ENCODE measurements at regions not wholly inside any gene's neighbourhood (a gene's known extent, or its start where the extent isn't known, plus 50 kb on each side); places are given as distances from the start of the nearest gene placed in this dataset.
"Not testable (repeated sequence)": the region's sequence is repeated elsewhere in the genome, so short reads cannot be mapped to it uniquely, and the experiment has no call there.

GRCh38 chr10:84881696-84882095, 553.3 kb downstream of the CCSER2 start:
- not testable (repeated sequence) for H3K4me3 ChIP-seq (ENCODE audit: low read depth, low read length); H3K9ac ChIP-seq (ENCODE audit: low read depth, low read length); H3K9me3 ChIP-seq (ENCODE audit: control insufficient read depth, insufficient read depth, low read length); H3K4me1 ChIP-seq (ENCODE audit: control insufficient read depth, insufficient read depth, low read length); H3K36me3 ChIP-seq (ENCODE audit: control insufficient read depth, insufficient read depth, low read length); H3K27me3 ChIP-seq (ENCODE audit: control insufficient read depth, insufficient read depth, low read length)

DNA sequence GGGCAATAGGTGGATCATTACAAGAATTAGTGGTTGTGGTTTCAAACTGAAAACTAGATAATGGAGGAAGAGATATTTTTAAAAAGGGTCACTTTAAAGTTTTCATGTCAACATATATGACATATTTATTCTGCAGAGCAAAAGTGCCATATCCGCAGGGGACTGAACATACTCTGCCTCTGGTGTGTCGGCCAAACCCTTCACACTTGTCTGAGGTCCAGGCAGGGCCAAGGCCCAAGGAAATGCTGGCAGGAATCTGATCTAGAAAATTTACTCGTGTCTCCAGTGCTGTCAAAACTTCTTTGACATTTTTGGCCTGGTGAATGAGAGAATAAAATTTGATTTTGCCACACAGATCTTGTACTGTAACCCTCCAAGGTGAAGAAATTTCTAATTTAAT, 562.3 kb downstream of the CCSER2 start:
- H3K9ac ChIP-seq (ENCODE audit: low read depth, low read length), result no peak overlapping the region
- peaks cover 2% of the 10 kb centered on the region for H3K4me1 ChIP-seq (ENCODE audit: control insufficient read depth, insufficient read depth, low read length)
- H3K4me3 ChIP-seq (ENCODE audit: low read depth, low read length), result no peak overlapping the region
- no peaks in the 10 kb centered on the region for H3K27me3 ChIP-seq (ENCODE audit: control insufficient read depth, insufficient read depth, low read length)
- H3K9me3 ChIP-seq (ENCODE audit: control insufficient read depth, insufficient read depth, low read length), result no peaks in the 10 kb centered on the region
- no peaks in the 10 kb centered on the region for H3K36me3 ChIP-seq (ENCODE audit: control insufficient read depth, insufficient read depth, low read length)

GRCh38 chr10:84891631-84892030, 563.2 kb downstream of the CCSER2 start:
- Histone ChIP-seq H3K9me3 (ENCODE audit: control insufficient read depth, insufficient read depth, low read length) (no peaks in the 10 kb centered on the region), H3K36me3 (ENCODE audit: control insufficient read depth, insufficient read depth, low read length) (no peaks in the 10 kb centered on the region), H3K9ac (ENCODE audit: low read depth, low read length) (no peak overlapping the region), H3K4me1 (ENCODE audit: control insufficient read depth, insufficient read depth, low read length) (peaks cover 2% of the 10 kb centered on the region), H3K4me3 (ENCODE audit: low read depth, low read length) (no peak overlapping the region), H3K27me3 (ENCODE audit: control insufficient read depth, insufficient read depth, low read length) (no peaks in the 10 kb centered on the region)

DNA sequence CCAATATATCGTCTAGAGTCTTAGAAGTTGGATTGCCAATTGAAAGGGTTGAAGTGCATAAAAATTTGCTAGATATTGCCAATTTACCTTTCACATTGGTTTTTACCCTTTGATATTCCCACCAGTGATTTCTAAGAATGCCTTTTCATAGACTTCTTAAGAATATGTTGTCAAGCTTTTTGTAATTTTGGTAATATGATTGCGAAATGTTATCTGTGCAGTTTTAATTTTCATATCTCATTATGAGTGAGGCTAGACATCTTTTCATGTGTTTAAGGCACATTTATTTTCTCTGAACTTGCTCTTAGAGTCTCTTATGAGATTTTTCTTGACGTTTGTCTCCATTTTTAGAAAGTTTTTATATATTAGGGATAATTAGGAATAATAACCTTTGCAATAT, 567.2 kb downstream of the CCSER2 start:
- Histone ChIP-seq H3K27me3 (ENCODE audit: control insufficient read depth, insufficient read depth, low read length) (no peaks in the 10 kb centered on the region), H3K9me3 (ENCODE audit: control insufficient read depth, insufficient read depth, low read length) (no peaks in the 10 kb centered on the region), H3K36me3 (ENCODE audit: control insufficient read depth, insufficient read depth, low read length) (no peaks in the 10 kb centered on the region), H3K4me1 (ENCODE audit: control insufficient read depth, insufficient read depth, low read length) (peaks cover 2% of the 10 kb centered on the region), H3K4me3 (ENCODE audit: low read depth, low read length) (no peak overlapping the region), H3K9ac (ENCODE audit: low read depth, low read length) (no peak overlapping the region)

DNA sequence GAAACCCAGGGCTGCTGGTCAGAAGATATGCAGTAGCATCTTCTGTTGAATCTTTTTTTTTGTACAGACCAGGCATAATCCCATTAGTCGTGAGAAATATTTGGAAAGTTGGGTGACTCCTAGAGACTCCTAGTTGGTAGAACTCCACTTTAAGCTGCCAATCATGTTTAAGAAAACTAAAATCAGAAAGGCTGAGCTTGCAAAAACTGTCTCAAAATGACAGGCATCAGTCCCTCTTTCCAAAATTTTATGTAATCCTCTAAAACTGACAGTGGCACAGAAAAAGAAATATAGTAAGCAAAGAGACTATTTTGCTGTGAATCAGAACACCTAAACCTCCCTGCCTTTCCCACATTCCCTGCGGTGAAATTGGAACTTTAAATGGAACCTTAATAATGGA, 568.5 kb downstream of the CCSER2 start:
- Histone ChIP-seq H3K36me3 (ENCODE audit: control insufficient read depth, insufficient read depth, low read length) (no peaks in the 10 kb centered on the region), H3K4me1 (ENCODE audit: control insufficient read depth, insufficient read depth, low read length) (no peaks in the 10 kb centered on the region), H3K9ac (ENCODE audit: low read depth, low read length) (no peak overlapping the region), H3K27me3 (ENCODE audit: control insufficient read depth, insufficient read depth, low read length) (no peaks in the 10 kb centered on the region), H3K9me3 (ENCODE audit: control insufficient read depth, insufficient read depth, low read length) (no peaks in the 10 kb centered on the region), H3K4me3 (ENCODE audit: low read depth, low read length) (no peak overlapping the region)

DNA sequence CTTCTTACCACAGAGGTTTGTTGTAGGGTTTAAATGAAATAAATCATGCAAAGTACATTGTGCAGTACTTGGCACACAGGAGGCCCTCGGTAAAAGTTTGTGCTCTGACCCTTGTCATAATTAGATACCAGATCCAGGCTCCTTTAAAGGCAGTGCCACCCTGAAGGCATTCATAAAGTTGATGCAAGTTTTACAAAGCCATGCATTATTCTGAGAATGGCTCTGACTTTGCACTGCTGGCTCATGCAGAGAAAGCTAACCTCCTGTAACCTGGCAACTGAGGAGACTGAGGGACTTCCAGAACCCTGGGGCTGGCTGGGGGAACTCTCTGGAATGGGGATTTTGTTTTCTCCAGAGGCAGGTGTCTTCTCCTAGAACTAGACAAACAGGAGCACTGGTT, 570.9 kb downstream of the CCSER2 start:
- Histone ChIP-seq H3K4me1 (ENCODE audit: control insufficient read depth, insufficient read depth, low read length) (no peaks in the 10 kb centered on the region), H3K27me3 (ENCODE audit: control insufficient read depth, insufficient read depth, low read length) (no peaks in the 10 kb centered on the region), H3K9me3 (ENCODE audit: control insufficient read depth, insufficient read depth, low read length) (no peaks in the 10 kb centered on the region), H3K36me3 (ENCODE audit: control insufficient read depth, insufficient read depth, low read length) (no peaks in the 10 kb centered on the region), H3K4me3 (ENCODE audit: low read depth, low read length) (no peak overlapping the region), H3K9ac (ENCODE audit: low read depth, low read length) (no peak overlapping the region)

DNA sequence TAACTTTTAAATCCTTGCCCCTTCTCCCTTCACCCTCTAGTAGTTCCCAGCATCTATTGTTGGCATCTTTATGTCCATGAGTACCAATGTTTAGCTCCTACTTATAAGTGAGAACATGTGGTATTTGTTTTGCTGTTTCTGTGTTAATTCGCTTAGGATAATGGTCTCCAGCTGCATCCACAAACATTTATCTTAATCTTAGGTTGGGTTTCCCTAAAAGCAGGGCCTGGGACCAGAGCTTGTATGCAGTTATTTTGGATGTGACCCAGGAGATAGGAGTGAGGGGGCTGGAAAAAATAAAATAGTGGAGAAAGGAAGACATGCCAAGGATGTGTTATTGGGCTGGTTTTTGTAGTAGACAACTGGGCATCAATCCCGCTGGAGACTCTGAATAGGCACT, 571.8 kb downstream of the CCSER2 start:
- no peaks in the 10 kb centered on the region for H3K36me3 ChIP-seq (ENCODE audit: control insufficient read depth, insufficient read depth, low read length)
- H3K4me3 ChIP-seq (ENCODE audit: low read depth, low read length), result no peak overlapping the region
- H3K9ac ChIP-seq (ENCODE audit: low read depth, low read length), result no peak overlapping the region
- no peaks in the 10 kb centered on the region for H3K4me1 ChIP-seq (ENCODE audit: control insufficient read depth, insufficient read depth, low read length)
- H3K9me3 ChIP-seq (ENCODE audit: control insufficient read depth, insufficient read depth, low read length), result no peaks in the 10 kb centered on the region
- no peaks in the 10 kb centered on the region for H3K27me3 ChIP-seq (ENCODE audit: control insufficient read depth, insufficient read depth, low read length)

DNA sequence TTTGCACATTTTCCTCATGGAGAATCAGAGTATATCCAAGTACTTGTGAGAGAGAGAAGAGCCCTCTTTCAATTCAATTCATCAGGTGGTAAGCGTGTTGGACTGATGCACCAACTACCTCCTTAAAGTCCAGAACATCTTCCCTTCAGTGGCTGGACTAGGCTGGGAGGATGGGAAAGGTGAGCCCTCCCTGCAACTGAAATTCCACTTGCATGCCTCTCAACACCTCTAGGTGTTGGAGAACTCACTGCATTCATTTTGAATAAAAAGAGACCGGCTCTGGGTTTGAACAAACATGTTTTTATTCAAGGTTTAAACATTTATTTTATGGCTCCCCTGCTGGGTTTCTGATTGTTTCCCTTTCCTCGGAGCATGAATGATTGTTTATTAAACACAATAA, 573.5 kb downstream of the CCSER2 start:
- no peaks in the 10 kb centered on the region for H3K9me3 ChIP-seq (ENCODE audit: control insufficient read depth, insufficient read depth, low read length)

GRCh38 chr10:84902553-84902952, 574.2 kb downstream of the CCSER2 start:
- Histone ChIP-seq H3K4me1 (ENCODE audit: control insufficient read depth, insufficient read depth, low read length) (no peaks in the 10 kb centered on the region), H3K9me3 (ENCODE audit: control insufficient read depth, insufficient read depth, low read length) (no peaks in the 10 kb centered on the region), H3K27me3 (ENCODE audit: control insufficient read depth, insufficient read depth, low read length) (no peaks in the 10 kb centered on the region), H3K36me3 (ENCODE audit: control insufficient read depth, insufficient read depth, low read length) (no peaks in the 10 kb centered on the region), H3K9ac (ENCODE audit: low read depth, low read length) (no peak overlapping the region), H3K4me3 (ENCODE audit: low read depth, low read length) (no peak overlapping the region)

More for the DNA sequence above, 573.5 kb downstream of the CCSER2 start:
- Histone ChIP-seq H3K36me3 (ENCODE audit: control insufficient read depth, insufficient read depth, low read length) (no peaks in the 10 kb centered on the region), H3K27me3 (ENCODE audit: control insufficient read depth, insufficient read depth, low read length) (no peaks in the 10 kb centered on the region), H3K9ac (ENCODE audit: low read depth, low read length) (no peak overlapping the region), H3K4me3 (ENCODE audit: low read depth, low read length) (no peak overlapping the region), H3K4me1 (ENCODE audit: control insufficient read depth, insufficient read depth, low read length) (no peaks in the 10 kb centered on the region)

DNA sequence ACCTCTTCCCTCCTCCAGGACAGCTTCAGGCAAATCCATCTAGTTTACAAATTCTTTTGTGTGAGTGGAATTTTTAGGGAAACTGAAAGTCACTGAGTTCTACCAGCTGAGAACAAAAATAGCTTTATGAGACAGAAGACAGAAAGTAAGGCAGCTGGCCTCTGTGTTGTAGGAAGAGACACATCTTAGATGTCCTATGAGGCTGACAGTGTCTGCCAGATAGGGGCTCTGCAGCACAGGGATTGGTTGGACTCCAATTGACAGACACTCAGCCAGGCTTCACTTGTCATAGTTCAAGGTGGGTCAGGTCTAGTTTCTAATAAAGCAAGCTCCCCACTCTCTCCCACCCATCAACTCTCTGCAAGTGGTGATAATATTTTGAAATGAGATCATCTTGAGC, 574.9 kb downstream of the CCSER2 start:
- Histone ChIP-seq H3K36me3 (ENCODE audit: control insufficient read depth, insufficient read depth, low read length) (no peaks in the 10 kb centered on the region), H3K27me3 (ENCODE audit: control insufficient read depth, insufficient read depth, low read length) (no peaks in the 10 kb centered on the region), H3K4me1 (ENCODE audit: control insufficient read depth, insufficient read depth, low read length) (no peaks in the 10 kb centered on the region), H3K9me3 (ENCODE audit: control insufficient read depth, insufficient read depth, low read length) (no peaks in the 10 kb centered on the region), H3K4me3 (ENCODE audit: low read depth, low read length) (no peak overlapping the region), H3K9ac (ENCODE audit: low read depth, low read length) (no peak overlapping the region)

GRCh38 chr10:84907461-84908009, 579.1 kb downstream of the CCSER2 start:
- no peaks in the 10 kb centered on the region for H3K36me3 ChIP-seq (ENCODE audit: control insufficient read depth, insufficient read depth, low read length)
- H3K9me3 ChIP-seq (ENCODE audit: control insufficient read depth, insufficient read depth, low read length), result no peaks in the 10 kb centered on the region
- H3K9ac ChIP-seq (ENCODE audit: low read depth, low read length), result no peak overlapping the region
- H3K27me3 ChIP-seq (ENCODE audit: control insufficient read depth, insufficient read depth, low read length), result no peaks in the 10 kb centered on the region
- H3K4me1 ChIP-seq (ENCODE audit: control insufficient read depth, insufficient read depth, low read length), result no peaks in the 10 kb centered on the region
- no peak overlapping the region for H3K4me3 ChIP-seq (ENCODE audit: low read depth, low read length)

DNA sequence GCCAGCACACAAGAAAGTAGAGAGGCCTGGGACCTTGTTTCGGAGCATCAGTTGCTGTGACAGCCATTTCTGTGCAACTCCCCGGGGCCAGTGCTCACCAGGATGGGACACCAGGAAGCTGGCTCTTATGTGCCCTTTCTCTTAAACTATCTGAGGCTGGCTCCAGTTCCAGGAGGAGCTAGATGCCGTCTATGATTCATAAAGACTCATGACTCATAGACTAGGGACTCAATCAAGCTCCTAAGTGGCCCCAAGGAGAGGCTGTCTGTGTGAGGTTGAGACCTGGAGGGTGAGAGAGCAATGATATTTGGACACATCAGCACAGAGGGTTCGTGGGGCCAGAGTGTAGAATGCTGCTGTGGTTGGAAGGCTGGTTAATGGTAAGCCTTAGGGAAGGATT, 580.1 kb downstream of the CCSER2 start:
- H3K36me3 ChIP-seq (ENCODE audit: control insufficient read depth, insufficient read depth, low read length), result no peaks in the 10 kb centered on the region
- no peaks in the 10 kb centered on the region for H3K9me3 ChIP-seq (ENCODE audit: control insufficient read depth, insufficient read depth, low read length)
- no peaks in the 10 kb centered on the region for H3K27me3 ChIP-seq (ENCODE audit: control insufficient read depth, insufficient read depth, low read length)
- no peaks in the 10 kb centered on the region for H3K4me1 ChIP-seq (ENCODE audit: control insufficient read depth, insufficient read depth, low read length)
- no peak overlapping the region for H3K4me3 ChIP-seq (ENCODE audit: low read depth, low read length)
- H3K9ac ChIP-seq (ENCODE audit: low read depth, low read length), result no peak overlapping the region

GRCh38 chr10:84921701-84922100, 593.3 kb downstream of the CCSER2 start:
- Histone ChIP-seq H3K27me3 (ENCODE audit: control insufficient read depth, insufficient read depth, low read length) (no peaks in the 10 kb centered on the region), H3K36me3 (ENCODE audit: control insufficient read depth, insufficient read depth, low read length) (no peaks in the 10 kb centered on the region), H3K4me1 (ENCODE audit: control insufficient read depth, insufficient read depth, low read length) (no peaks in the 10 kb centered on the region), H3K9me3 (ENCODE audit: control insufficient read depth, insufficient read depth, low read length) (no peaks in the 10 kb centered on the region), H3K9ac (ENCODE audit: low read depth, low read length) (no peak overlapping the region), H3K4me3 (ENCODE audit: low read depth, low read length) (no peak overlapping the region)

All from iPS-15b (cell line).